ENCODE measurements at regions not wholly inside any gene's neighbourhood (a gene's known extent, or its start where the extent isn't known, plus 50 kb on each side); places are given as distances from the start of the nearest gene placed in this dataset.

- no peak for TF ChIP-seq CTCF (IDR thresholded peaks at IDR 0.05)
- no peak for TF ChIP-seq POLR2A (IDR thresholded peaks at IDR 0.05)
Measured at GRCh38 chr3:106114848-106115247, 246.0 kb upstream of the CBLB start.

Data from body of pancreas (tissue), 4 donors.